WERI-Rb-1 (cell line): ENCODE measurements at regions not wholly inside any gene's neighbourhood (a gene's known extent, or its start where the extent isn't known, plus 50 kb on each side); places are given as distances from the start of the nearest gene placed in this dataset.

Experiments used
- DNase-seq: peaks from one replicate; pipeline ENCODE4 v3.0.0-alpha.2; 2020
- H3K27ac ChIP-seq: fragments of 250-450 bp; sonication (Bioruptor Pico); 2 replicates; pipeline ENCODE4 v1.5.1; 2020; ENCODE audit warnings: mild to moderate bottlenecking, moderate library complexity
- H3K27me3 ChIP-seq: fragments of 250-450 bp; sonication (Bioruptor Pico); 2 replicates; pipeline ENCODE4 v1.5.1; 2021; ENCODE audit warnings: mild to moderate bottlenecking, low read depth, moderate library complexity; ENCODE audit not compliant: insufficient read depth, severe bottlenecking
- H3K36me3 ChIP-seq: fragments of 250-450 bp; sonication (Bioruptor Pico); 2 replicates; pipeline ENCODE4 v1.5.1; 2020; ENCODE audit warnings: mild to moderate bottlenecking, moderate library complexity
- H3K4me3 ChIP-seq: 2 replicates; pipeline ENCODE4 v1.5.1; 2011; ENCODE audit warnings: low read depth, mild to moderate bottlenecking, control low read depth, low read length
- H3K9me3 ChIP-seq: fragments of 250-450 bp; sonication (Bioruptor Pico); 2 replicates; pipeline ENCODE4 v1.5.1; 2021; ENCODE audit warnings: mild to moderate bottlenecking, moderate library complexity; ENCODE audit not compliant: severe bottlenecking
- CTCF ChIP-seq: IDR thresholded peaks from 2 replicates; pipeline ENCODE4 v1.5.1; 2011; ENCODE audit warnings: low read depth, mild to moderate bottlenecking, control low read depth, inconsistent platforms, low read length

GRCh38 chr1:60540141-60540540, 466.6 kb upstream of the C1orf87 start:
- no peak for TF ChIP-seq CTCF
- H3K27me3 ChIP-seq, result no peaks in the 10 kb centered on the region
- H3K36me3 ChIP-seq, result no peaks in the 10 kb centered on the region
- H3K4me3 ChIP-seq, result no peak overlapping the region
- no peaks in the 10 kb centered on the region for H3K9me3 ChIP-seq
- H3K27ac ChIP-seq, result no peak overlapping the region
- DNase-seq, result no peak

GRCh38 chr1:60535713-60536112, 462.1 kb upstream of the C1orf87 start:
- no peak overlapping the region for H3K4me3 ChIP-seq
- H3K36me3 ChIP-seq, result no peaks in the 10 kb centered on the region
- no peaks in the 10 kb centered on the region for H3K27me3 ChIP-seq
- no peaks in the 10 kb centered on the region for H3K9me3 ChIP-seq
- no peak for DNase-seq
- H3K27ac ChIP-seq, result no peak overlapping the region
- TF ChIP-seq CTCF, result no peak

- TF ChIP-seq CTCF, result no peak
- no peak for DNase-seq
These were observed 454.0 kb upstream of the C1orf87 start for GRCh38 chr1:60527567-60527966.

GRCh38 chr1:60516996-60517395, 443.4 kb upstream of the C1orf87 start:
- H3K4me3 ChIP-seq, result no peak overlapping the region
- no peaks in the 10 kb centered on the region for H3K9me3 ChIP-seq
- no peak overlapping the region for H3K27ac ChIP-seq
- no peak for DNase-seq
- no peaks in the 10 kb centered on the region for H3K27me3 ChIP-seq
- H3K36me3 ChIP-seq, result no peaks in the 10 kb centered on the region
- TF ChIP-seq CTCF, result no peak

More at GRCh38 chr1:60527567-60527966, 454.0 kb upstream of the C1orf87 start:
- Histone ChIP-seq H3K9me3 (no peaks in the 10 kb centered on the region), H3K27ac (no peak overlapping the region), H3K4me3 (no peak overlapping the region), H3K27me3 (no peaks in the 10 kb centered on the region), H3K36me3 (no peaks in the 10 kb centered on the region)

- no peak for DNase-seq
- no peak for TF ChIP-seq CTCF
- H3K27me3 ChIP-seq, result no peaks in the 10 kb centered on the region
- no peak overlapping the region for H3K27ac ChIP-seq
- no peaks in the 10 kb centered on the region for H3K9me3 ChIP-seq
- no peaks in the 10 kb centered on the region for H3K36me3 ChIP-seq
- H3K4me3 ChIP-seq, result no peak overlapping the region
These were observed 436.6 kb upstream of the C1orf87 start for GRCh38 chr1:60510162-60510561.

GRCh38 chr1:60504206-60504840, 430.8 kb upstream of the C1orf87 start:
- no peak for DNase-seq
- Histone ChIP-seq H3K27ac (no peak overlapping the region), H3K9me3 (no peaks in the 10 kb centered on the region), H3K4me3 (no peak overlapping the region), H3K27me3 (no peaks in the 10 kb centered on the region), H3K36me3 (no peaks in the 10 kb centered on the region)
- TF ChIP-seq CTCF, result no peak
